Common myeloid progenitor, CD34-positive (primary cell): ENCODE measurements at regions not wholly inside any gene's neighbourhood (a gene's known extent, or its start where the extent isn't known, plus 50 kb on each side); places are given as distances from the start of the nearest gene placed in this dataset.

Experiments
- CTCF ChIA-PET: fragments of 350-600 bp; sonication (Branson Sonifier 250); formaldehyde crosslinking; loops from one replicate; lab custom pipeline; 2021; ENCODE audit warnings: antibody characterized with exemption; lab: Charles Lee
- POLR2A ChIA-PET: fragments of 350-600 bp; sonication (Branson Sonifier 250); formaldehyde crosslinking; loops from one replicate; lab custom pipeline; 2021; ENCODE audit warnings: antibody characterized with exemption; lab: Charles Lee
- DNase-seq, 3 donors: peaks; one replicate each; pipeline versions ENCODE4 v3.0.0 to v3.0.0-alpha.2; 2013
- H3K27ac ChIP-seq, 2 experiments: 1 replicate in 1 of 2; 2 replicates in 1 of 2; pipeline ENCODE4 v1.7.0; 2013; ENCODE audit warnings: inconsistent platforms in 2 of 2, low read length in 2 of 2, mild to moderate bottlenecking in 2 of 2, low read depth in 1 of 2, moderate library complexity in 1 of 2; ENCODE audit not compliant: severe bottlenecking in 2 of 2, insufficient read depth in 1 of 2, poor library complexity in 1 of 2
- H3K27me3 ChIP-seq, 5 experiments: replicated peaks in 2 of 5; 1 replicate in 3 of 5; 2 replicates in 2 of 5; pipeline versions ENCODE4 v1.6.1 to v1.7.0; 2013; ENCODE audit warnings: low read length in 4 of 5, mild to moderate bottlenecking in 2 of 5, moderate library complexity in 2 of 5, inconsistent platforms in 1 of 5; ENCODE audit not compliant: insufficient read depth in 5 of 5, control insufficient read depth in 4 of 5
- H3K36me3 ChIP-seq, 4 experiments: 1 replicate in 2 of 4; 2 replicates in 2 of 4; pipeline versions ENCODE4 v1.6.1 to v1.7.0; 2013; ENCODE audit warnings: low read length in 3 of 4, control low read depth in 1 of 4, mild to moderate bottlenecking in 1 of 4; ENCODE audit not compliant: control insufficient read depth in 4 of 4, insufficient read depth in 4 of 4
- H3K4me1 ChIP-seq, 4 experiments: 1 replicate in 3 of 4; 2 replicates in 1 of 4; pipeline versions ENCODE4 v1.6.1 to v1.7.1; 2013; ENCODE audit warnings: low read length in 3 of 4, mild to moderate bottlenecking in 3 of 4, control low read depth in 1 of 4, inconsistent platforms in 1 of 4, moderate library complexity in 1 of 4; ENCODE audit not compliant: control insufficient read depth in 4 of 4, insufficient read depth in 4 of 4; ENCODE audit errors: control extremely low read depth in 1 of 4
- H3K4me3 ChIP-seq, 7 experiments: 1 replicate in 4 of 7; 2 replicates in 3 of 7; pipeline versions ENCODE4 v1.5.1 to v1.7.0; 2013; ENCODE audit warnings: mild to moderate bottlenecking in 7 of 7, low read length in 6 of 7, moderate library complexity in 6 of 7, inconsistent platforms in 2 of 7, low read depth in 2 of 7, control low read depth in 1 of 7; ENCODE audit not compliant: insufficient read depth in 4 of 7, control insufficient read depth in 1 of 7; ENCODE audit errors: extremely low read depth in 1 of 7
- H3K9me3 ChIP-seq, 5 experiments: 1 replicate in 4 of 5; 2 replicates in 1 of 5; pipeline versions ENCODE4 v1.6.1 to v1.7.1; 2013; ENCODE audit warnings: low read length in 4 of 5, mild to moderate bottlenecking in 2 of 5, inconsistent platforms in 1 of 5, low read depth in 1 of 5, moderate library complexity in 1 of 5; ENCODE audit not compliant: control insufficient read depth in 4 of 5, insufficient read depth in 2 of 5; ENCODE audit errors: control extremely low read depth in 1 of 5
- WGBS: methylation state at CpG from one replicate; pipeline ENCODE4 v1.1.5; 2013; ENCODE audit not compliant: insufficient coverage; 5-methylcytosine and 5-hydroxymethylcytosine counted together

- peaks cover 0 to 2% (median 0%) of the 10 kb centered on the region in 5 experiments for H3K27me3 ChIP-seq
Measured at GRCh38 chr7:136069840-136070529, 92.8 kb upstream of the MTPN start.

GRCh38 chr7:136067277-136067676, 90.1 kb upstream of the MTPN start:
- no peaks in the 10 kb centered on the region for H3K36me3 ChIP-seq

More at GRCh38 chr7:136069840-136070529, 92.8 kb upstream of the MTPN start:
- H3K4me3 ChIP-seq: no peak overlapping the region
- H3K9me3 ChIP-seq: no peaks in the 10 kb centered on the region
- no peak for DNase-seq
- CTCF ChIA-PET: no interaction called here
- POLR2A ChIA-PET: no interaction called here
- no peaks in the 10 kb centered on the region for H3K36me3 ChIP-seq
- H3K4me1 ChIP-seq: no peaks in the 10 kb centered on the region
- no CpG with 5 or more reads among the region's 1 CpG for WGBS
- H3K27ac ChIP-seq: no peak overlapping the region

GRCh38 chr7:136066304-136067143, 89.4 kb upstream of the MTPN start:
- Histone ChIP-seq H3K36me3 (no peaks in the 10 kb centered on the region), H3K27me3 (peaks cover 0 to 5% (median 2%) of the 10 kb centered on the region in 5 experiments), H3K4me1 (no peaks in the 10 kb centered on the region), H3K27ac (no peak overlapping the region), H3K9me3 (no peaks in the 10 kb centered on the region), H3K4me3 (no peak overlapping the region)
- WGBS: 98% methylated on average over 15 of the region's 16 CpGs
- POLR2A ChIA-PET: no interaction called here
- CTCF ChIA-PET: no interaction called here
- DNase-seq: no peak

More at GRCh38 chr7:136067277-136067676, 90.1 kb upstream of the MTPN start:
- CTCF ChIA-PET: no interaction called here
- Histone ChIP-seq H3K27me3 (peaks cover 0 to 2% (median 2%) of the 10 kb centered on the region in 5 experiments), H3K9me3 (no peaks in the 10 kb centered on the region), H3K27ac (peak overlapping the region in 1 of 2 experiments; percentile 43), H3K4me1 (no peaks in the 10 kb centered on the region), H3K4me3 (no peak overlapping the region)
- 100% methylated on average over 1 of the region's 1 CpG for WGBS
- POLR2A ChIA-PET: no interaction called here
- DNase-seq: no peak

GRCh38 chr7:136064627-136065237, 87.6 kb upstream of the MTPN start:
- POLR2A ChIA-PET: no interaction called here
- H3K4me1 ChIP-seq: no peaks in the 10 kb centered on the region
- DNase-seq: no peak
- no peak overlapping the region for H3K27ac ChIP-seq
- H3K36me3 ChIP-seq: no peaks in the 10 kb centered on the region
- H3K9me3 ChIP-seq: no peaks in the 10 kb centered on the region
- no peak overlapping the region for H3K4me3 ChIP-seq
- CTCF ChIA-PET: no interaction called here
- peaks cover 0 to 5% (median 2%) of the 10 kb centered on the region in 5 experiments for H3K27me3 ChIP-seq

GRCh38 chr7:136064081-136064480, 86.9 kb upstream of the MTPN start:
- Histone ChIP-seq H3K27ac (no peak overlapping the region), H3K27me3 (peaks cover 0 to 5% (median 0%) of the 10 kb centered on the region in 5 experiments), H3K4me1 (no peaks in the 10 kb centered on the region), H3K9me3 (no peaks in the 10 kb centered on the region), H3K4me3 (no peak overlapping the region), H3K36me3 (no peaks in the 10 kb centered on the region)
- CTCF ChIA-PET: no interaction called here
- no peak for DNase-seq
- 78% methylated on average over 3 of the region's 4 CpGs for WGBS
- POLR2A ChIA-PET: no interaction called here

GRCh38 chr7:136063326-136063666, 86.1 kb upstream of the MTPN start:
- ChIA-PET CTCF (no interaction called here), POLR2A (no interaction called here)
- Histone ChIP-seq H3K36me3 (no peaks in the 10 kb centered on the region), H3K4me1 (no peaks in the 10 kb centered on the region), H3K9me3 (no peaks in the 10 kb centered on the region), H3K27ac (no peak overlapping the region), H3K27me3 (peaks cover 0 to 5% (median 0%) of the 10 kb centered on the region in 5 experiments), H3K4me3 (no peak overlapping the region)
- no peak for DNase-seq
- 83% methylated on average over 2 of the region's 3 CpGs for WGBS
